ENCODE measurements at regions not wholly inside any gene's neighbourhood (a gene's known extent, or its start where the extent isn't known, plus 50 kb on each side); places are given as distances from the start of the nearest gene placed in this dataset.

GRCh38 chr6:117022774-117023173 is 145.7 kb downstream of the RFX6 start:
- TF ChIP-seq CTCF (IDR thresholded peaks at IDR 0.05), result no peak
- no peak for TF ChIP-seq POLR2A (IDR thresholded peaks at IDR 0.05)

Measured in heart left ventricle (tissue), 13 donors.